NCI-H82 treated with DMSO at 0.1 percent for 48 hours (cell line): ENCODE measurements at regions not wholly inside any gene's neighbourhood (a gene's known extent, or its start where the extent isn't known, plus 50 kb on each side); places are given as distances from the start of the nearest gene placed in this dataset.
"Not testable (repeated sequence)": the region's sequence is repeated elsewhere in the genome, so short reads cannot be mapped to it uniquely, and the experiment has no call there.

Source experiments
- DNase-seq: peaks from one replicate; lab custom pipeline; 2025; ENCODE audit not compliant: unreplicated experiment; lab: John Stamatoyannopoulos, UW

DNA sequence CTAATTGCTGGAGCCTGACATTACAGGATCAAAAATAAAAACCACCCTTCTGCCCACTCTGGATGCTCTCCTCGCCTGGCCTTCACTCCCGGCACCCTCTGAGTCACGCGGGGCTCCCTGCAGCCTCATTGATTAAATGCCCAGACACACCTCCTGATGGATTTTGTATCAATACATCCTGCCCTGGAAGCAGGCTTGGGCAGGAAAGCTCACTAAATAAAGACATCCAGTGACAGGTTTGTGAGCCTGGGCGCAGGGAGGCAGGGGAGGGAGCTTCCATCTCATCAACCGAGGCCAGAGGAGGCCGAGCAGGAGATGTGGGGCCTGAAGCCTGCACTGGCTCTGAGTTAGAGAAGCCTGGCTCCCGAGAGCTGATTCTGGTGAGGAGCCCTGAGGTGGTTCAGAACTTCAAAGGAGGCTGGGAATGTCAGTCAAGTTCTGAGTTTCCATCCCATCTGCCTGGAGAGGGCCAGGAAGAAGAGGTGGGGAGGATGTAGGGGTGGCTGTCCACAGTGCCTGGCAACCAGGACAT lies 318.6 kb downstream of the ADGRD1 start:
- DNase-seq = not testable (repeated sequence)

DNA sequence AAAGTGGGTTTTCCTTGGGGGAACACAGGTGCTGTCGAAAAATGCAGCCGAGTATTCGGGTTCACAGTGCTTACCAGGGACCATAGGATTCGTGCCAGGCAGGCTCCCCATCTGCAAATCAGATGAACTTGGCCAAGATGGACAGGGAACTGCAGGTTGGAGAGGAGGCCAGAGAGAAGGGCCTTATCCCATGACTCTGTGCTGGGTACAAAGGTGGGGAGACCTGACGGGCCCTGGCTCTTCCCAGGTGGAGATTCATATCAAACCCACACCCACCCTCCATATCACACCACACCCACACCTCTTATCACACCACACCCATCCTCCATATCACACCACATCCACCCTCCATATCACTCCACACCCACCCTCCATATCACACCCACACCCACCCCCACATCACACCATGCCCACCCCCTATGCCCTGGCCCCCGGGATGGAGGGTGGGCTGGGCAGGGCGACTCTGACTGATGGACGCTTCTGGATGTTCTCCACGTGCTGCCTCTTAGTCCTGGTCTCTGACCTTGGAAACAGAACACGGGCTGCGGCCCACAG lies 319.7 kb downstream of the ADGRD1 start:
- no peak for DNase-seq

DNA sequence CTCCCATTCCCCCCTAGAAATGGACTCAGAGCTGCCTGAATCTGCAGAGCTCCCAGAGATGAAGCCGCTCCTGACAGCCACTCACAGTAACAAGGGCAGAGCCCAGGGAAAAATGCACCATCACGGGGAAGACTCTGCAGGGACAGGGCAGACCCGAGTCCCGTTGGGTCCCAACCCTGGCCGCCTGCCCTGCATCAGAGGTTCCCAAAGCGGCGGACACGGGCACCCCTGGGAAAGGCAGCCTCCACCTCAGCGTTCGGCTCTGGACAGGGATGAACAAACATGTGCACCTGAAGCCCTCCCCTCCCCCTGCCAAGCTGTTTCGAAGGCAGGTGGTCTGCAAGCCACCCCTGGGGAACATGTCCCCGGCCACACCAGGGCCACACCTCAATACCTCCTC lies 320.4 kb downstream of the ADGRD1 start:
- no peak for DNase-seq

DNA sequence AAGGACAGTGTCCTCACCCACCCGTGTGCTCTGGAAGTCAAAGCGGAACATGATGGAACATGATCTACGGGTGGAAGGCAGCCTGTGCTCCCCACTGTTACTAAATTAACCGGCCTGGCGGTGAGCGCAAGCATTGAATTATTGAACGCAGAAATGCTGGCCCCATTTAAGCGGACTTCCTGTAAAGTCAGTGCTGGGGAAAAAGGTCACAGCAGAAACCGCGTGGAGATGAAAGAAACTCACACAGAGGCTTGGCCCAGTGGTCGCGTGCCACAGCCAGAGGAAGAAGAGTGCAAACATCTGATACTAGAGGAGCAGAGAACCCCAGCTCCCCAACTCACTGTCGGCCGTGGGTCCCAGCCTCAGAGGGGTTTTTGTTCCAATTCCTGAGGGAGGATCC lies 321.2 kb downstream of the ADGRD1 start:
- no peak for DNase-seq

DNA sequence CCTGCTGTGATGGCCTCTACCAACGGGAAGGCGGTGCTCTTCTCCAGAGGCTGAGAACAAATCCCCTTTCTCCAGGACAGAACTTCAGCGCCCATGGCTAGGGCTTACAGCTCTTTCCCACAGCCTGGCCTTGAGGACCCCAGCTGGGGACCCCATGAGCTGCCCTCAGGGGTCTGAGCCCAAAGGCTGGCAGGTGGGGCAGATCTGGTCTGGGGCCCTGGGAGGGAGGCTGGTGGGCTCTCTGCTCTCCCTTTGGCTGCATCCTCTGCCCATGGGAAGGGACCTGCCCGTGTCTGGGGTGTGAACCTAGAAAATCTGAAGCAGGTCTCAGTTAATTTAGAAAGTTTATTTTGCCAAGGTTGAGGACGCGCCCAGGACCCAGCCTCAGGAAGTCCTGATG lies 322.1 kb downstream of the ADGRD1 start:
- no peak for DNase-seq

DNA sequence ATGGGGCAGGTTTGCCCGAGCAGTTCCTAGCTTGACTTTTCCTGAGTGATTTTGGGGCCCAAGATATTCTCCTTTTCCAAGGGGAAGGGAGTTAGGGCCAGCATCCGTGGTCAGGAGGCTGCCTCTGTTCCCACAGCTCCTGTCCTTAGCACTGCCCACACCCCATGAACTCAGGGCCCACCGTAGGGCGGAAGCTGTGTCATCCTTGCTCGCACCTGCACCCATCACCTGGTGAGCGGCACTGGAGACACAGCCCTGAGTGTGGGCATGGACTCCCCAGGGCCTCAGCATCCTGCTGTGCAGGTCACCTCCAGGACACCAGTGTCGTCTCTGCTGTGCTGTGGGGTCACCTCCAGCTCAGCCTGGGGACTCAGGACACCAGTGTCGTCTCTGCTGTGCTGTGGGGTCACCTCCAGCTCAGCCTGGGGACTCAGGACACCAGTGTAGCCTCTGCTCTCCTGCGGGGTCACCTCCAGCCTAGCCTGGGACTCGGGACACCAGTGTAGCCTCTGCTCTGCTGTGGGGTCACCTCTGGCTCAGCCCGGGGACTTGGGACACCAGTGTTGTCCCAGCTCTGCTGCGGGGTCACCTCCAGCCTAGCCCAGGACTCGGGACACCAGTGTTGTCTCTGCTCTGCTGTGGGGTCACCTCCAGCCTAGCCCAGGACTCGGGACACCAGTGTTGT lies 322.9 kb downstream of the ADGRD1 start:
- no peak for DNase-seq

DNA sequence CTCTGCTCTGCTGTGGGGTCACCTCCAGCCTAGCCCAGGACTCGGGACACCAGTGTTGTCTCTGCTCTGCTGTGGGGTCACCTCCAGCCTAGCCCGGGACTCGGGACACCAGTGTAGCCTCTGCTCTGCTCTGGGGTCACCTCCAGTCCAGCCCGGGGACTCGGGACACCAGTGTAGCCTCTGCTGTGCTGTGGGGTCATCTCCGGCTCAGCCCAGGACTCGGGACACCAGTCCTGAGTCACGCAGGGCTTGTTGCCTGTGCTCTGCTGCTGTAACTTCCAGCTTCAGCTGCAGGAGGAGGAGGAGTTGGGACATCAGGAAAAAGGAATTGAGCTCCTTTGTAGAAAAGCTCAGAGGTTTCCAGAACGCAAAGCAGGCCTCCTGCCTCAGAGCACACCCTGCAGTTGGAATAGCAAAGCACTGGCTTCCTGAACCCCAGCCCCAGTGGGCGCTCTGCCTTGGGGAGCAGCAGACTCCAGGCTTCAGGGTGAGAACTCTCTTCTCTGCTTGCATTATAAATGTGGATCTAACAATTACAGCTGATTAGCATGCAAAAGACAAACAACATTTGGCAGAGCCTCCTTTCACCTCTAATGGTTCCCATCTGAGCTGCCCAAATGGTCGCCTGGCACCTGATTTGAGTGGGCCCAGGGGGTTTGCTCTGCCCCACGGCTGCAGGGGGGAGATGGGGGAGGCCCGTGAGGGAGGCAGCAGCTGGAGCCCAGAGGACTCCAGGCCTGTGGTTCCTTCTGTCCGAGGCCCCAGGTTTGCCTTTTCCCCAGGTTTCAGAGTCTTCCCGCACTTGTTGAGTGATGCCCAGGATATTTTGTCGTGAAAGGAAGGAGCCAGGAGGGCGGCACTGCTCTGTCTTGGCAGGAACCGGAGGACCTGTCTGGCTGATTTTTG lies 323.7 kb downstream of the ADGRD1 start:
- not testable (repeated sequence) for DNase-seq

DNA sequence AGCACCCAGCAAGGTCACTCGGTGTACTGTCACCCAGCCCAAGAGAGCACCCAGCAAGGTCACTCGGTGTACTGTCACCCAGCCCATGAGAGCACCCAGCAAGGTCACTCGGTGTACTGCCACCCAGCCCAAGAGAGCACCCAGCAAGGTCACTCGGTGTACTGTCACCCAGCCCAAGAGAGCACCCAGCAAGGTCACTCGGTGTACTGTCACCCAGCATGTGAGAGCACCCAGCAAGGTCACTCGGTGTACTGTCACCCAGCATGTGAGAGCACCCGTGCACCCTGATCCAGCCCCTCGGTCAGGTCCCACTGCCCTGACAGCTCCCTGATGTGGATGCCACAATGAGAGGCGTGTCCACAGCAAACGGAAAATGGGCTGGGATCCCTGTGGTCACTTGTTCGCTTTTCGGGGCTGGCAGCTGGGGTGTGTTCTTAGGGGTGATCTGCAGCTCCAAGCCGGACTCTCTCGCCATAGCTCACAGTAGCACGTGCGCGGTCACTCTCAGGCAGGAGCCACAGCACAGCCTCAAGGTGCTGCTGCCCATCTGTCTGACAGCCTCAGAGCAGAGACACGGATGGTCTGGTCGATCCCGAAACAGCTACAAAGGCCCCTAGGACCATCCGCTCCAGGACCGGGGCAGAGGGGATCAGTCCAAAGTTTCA lies 324.9 kb downstream of the ADGRD1 start:
- not testable (repeated sequence) for DNase-seq

DNA sequence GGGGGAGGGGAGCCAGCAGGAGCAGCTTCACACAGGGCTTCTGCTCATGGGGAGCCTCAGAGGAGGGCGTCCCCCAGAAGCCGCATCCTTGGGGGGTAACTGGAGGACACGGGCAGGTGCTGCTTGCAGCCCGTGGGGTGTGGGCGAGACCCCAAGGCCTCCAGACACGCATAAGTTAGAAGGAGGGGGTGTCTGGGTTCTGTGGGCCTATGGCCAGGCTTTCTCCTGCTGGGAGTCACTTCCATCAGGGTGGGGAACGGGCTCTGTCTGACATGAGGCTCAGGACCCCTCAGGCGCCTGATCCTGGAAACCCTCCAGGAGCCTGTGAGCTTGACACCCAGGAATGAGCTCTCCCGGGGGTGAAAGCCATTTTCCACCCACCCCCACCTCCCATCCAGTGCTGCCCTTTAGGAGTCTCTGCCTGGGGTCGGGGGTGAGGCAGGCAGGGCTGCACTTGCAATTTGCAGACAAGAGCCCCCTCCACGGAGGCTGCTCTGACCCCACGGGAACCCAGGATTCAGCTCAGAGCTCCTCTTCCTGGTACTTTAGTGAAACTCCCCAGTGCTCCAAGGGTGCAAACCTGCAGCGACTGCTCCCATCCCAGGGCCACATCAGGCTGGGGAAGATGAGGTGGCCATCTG lies 325.7 kb downstream of the ADGRD1 start:
- no peak for DNase-seq

DNA sequence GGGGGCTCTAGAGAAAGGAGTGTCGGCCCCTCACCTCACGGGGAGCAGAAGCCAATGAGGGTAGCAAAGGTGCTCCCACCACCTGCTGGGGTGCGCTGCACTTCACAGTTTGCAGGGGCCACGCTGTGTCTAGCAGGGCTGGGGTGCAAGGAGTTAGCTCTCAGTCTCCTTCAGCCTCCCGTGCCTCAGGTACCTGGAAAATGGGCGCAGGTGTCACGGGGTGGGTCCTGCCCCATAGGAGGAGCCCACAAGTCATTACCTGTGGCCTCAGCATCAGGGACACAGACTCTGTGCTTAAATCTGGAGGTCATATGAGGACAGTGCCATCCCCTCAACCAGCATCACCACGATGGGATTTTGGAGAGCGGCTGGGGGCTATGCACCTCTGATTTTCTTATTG lies 326.7 kb downstream of the ADGRD1 start:
- DNase-seq = no peak

DNA sequence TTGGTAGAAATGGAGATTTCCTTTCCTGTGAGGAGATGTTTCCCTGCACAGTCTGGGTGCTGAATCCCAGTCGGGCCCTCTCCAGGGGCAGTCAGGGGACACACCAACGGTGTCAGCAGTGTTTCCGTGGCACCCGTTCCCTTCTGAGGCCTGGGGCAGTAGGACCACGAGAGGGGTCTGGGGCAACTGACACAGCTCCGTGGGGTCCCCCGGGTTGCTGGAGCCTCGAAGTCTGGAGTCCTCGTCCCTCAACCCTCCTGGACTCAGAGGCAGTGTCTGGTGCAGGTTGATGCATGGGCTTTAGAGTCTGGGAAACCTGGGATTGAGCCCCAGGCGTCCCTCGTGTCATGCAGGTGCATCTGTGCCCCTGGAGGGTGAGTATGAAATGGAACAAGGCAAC lies 327.3 kb downstream of the ADGRD1 start:
- no peak for DNase-seq

DNA sequence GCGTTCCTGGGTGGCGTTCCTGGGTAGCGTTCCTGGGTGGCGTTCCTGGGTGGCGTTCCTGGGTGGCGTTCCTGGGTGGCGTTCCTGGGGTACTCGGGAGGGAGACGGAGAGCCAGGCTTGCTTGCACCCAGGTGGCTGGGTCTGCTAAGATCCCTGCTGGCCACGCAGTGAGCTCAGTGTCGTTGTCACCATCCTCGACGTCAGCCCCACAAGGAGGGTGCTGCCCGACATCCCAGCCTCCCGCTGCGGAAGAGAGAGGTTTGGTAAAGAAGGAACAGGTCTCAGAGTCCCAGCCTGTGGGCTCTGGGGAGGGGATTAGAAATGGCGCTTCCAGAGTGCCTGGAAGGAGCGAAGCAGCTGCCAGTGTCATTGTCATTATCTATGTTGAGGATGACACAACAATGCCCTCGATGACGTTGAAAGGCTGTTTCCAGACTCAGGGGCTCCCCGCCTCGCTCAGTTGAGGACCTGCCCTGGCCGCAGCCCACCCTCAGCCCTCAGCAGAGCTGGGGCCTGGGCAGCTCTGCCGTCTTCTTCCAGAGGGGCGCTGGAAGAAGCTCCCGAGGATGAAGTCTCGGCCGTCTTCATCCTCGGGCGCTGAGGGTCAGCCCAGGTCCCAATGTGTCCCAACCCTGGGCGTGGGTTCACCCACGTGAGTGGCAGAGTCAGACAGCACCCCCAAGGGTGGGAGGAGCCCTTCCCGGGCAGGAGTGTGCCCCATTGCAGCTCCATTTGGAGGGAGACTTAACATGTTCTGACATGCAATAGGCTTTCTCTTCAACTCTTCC lies 328.8 kb downstream of the ADGRD1 start:
- no peak for DNase-seq

DNA sequence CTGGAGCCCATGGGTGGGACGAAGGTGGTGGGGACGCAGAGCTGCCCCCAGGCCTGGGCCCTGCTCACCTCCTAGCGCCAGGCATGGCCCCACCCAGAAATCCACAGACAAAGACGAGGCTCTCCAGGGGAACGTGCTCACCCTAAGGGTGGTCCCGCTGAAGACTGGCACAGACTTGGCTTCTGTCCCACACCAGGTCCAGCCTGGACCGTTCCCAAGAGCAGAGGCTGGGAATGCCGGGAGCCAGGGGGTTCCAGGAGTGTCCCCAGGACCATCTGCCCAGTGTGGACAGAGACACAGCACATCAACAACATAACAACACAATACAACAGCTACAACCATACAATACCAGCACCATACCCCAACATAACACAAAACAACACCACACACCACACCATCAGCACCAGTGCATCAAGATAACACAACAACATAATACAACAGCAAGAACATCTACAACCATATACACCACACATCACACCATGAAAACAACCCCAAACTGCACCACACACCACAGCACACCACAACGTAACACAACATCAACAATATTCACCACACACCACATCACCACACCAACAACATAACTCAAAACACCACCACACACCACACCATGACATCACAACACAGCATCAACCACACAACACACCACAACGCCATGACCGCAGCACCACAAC lies 329.6 kb downstream of the ADGRD1 start:
- no peak for DNase-seq

DNA sequence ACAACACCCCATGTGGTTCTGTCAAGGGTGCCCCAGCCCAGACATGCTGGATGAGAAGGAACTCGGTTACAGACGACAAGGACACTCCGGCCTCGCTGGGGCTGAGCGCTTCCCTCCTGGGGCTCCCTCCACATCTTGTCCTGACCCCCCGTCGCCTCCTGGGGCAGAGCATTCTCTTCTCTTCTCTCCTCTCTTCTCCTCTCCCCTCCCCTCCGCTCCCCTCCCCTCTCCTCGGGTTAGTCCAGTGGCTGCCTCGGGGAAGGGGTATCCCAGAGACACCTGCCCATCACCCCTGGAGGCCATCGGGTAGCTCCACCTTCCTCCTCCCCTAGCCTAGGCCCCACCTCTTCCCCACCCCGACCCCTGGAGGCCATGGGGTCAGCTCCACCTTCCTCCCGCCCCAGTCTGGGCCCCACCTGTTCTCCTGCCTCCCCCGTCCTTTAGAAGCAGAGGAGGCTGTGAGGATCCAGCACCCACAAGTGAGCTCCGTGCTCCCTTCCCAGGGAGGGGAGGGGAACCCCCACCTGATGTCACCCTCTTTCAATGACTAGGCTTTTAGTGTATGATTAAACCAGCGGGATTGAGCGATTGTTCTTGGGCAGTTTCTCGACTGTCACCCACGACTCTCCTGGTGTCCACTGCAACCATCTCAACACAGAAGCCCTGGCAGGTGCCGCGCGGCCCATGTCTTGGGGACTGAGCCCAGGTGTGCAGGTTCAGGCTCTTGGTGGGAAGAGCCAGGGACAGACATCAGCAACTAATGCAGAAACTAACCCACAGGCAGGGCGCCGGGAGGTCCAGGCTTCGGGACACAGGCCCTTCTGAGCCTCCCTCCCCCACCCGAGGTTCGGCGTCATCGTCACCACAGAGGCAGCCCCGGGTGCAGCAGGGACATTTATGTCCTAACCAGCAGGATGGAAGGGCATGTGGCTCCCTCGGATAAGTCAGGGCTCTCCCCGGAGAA lies 330.4 kb downstream of the ADGRD1 start:
- not testable (repeated sequence) for DNase-seq

DNA sequence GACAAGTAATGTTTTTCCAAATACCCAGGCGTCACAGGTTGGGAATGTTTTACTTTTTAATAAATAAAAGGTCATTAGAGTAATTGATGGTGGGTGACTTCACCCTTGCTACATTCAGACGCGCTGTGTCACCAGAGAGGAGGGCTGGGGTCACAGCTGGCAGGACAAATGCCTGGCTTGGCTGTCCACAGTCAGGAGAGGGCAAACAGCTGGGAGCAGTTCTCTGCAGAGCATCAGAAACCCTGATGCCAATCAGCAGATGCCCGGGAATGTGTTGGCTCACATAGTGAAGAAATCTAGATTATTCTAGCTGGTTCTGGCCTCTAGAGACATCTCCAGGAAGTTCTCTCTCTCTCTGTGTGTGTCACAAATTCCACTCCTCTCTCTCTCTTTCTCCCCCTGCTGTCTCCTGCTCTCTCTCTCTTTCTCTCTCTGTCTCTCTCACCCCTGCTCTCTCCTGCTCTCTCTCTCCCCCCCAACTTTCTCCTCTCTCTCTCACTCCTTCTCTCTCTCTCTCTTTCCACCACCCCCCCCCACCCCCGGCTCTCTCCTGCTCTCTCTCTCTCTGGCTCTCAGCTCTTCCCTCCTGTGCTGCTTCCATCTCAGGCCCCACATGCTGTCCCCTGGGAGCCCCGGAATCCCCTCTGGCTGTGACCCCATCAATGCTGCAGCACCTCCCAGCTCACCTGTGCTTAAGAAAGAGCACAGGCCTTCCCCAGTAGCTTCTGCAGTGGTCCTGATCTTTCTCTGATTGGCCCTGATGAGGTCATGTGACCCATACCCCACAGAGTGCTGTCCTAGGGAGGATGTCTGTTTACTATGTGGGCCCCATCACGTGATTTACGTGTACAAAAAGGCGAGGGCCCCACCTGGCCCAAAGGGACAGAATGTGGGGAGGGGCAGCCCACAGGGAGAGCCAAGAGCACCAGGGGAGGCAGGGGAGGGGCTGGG lies 331.5 kb downstream of the ADGRD1 start:
- DNase-seq = not testable (repeated sequence)

DNA sequence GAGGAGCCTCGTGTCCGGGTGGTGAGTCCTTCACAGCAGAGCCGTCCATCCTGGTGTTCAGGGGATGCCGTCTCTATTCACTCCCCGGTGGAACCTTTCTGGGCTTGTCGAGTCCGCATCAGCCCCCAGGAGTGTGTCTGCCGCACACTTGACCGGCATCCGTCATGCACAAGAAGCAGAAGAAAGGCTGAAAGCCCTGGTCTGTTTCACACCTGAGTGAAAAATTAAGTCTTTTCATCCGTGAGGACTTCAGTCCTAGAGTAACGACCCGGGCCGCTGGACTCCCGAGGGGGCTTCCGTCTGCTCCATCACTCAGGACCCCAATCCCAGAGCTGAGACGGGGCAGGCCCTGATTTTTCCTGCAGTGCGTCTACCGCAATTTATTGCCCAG lies 332.2 kb downstream of the ADGRD1 start:
- DNase-seq = not testable (repeated sequence)

DNA sequence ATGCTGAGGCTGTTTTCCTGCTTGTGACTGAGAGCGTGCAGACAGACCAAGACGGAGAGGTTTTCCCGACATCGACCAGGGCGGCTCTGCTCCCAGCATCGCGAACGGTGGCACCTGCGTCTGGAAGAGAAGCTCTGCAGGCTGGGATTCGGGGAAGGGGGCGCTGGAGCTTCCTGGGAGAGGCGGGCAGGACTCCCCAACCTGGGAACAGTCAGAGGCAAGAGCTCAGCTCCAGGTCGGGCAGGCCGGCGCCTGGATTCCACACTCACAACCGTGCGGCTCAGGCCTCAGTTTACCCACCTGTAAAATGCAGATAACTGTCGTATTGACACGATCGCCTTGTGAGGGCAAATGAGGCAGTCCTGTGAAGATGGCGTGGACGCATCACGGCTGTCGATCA lies 332.6 kb downstream of the ADGRD1 start:
- DNase-seq = not testable (repeated sequence)
